ENCODE measurements at regions not wholly inside any gene's neighbourhood (a gene's known extent, or its start where the extent isn't known, plus 50 kb on each side); places are given as distances from the start of the nearest gene placed in this dataset.

- Histone ChIP-seq H3K4me3 (ENCODE audit: low read depth, low read length) (no peak overlapping the region), H3K9me3 (no peaks in the 10 kb centered on the region), H3K4me1 (no peaks in the 10 kb centered on the region), H3K27me3 (replicated peaks; ENCODE audit: control insufficient read depth, insufficient read depth, low read length) (no peaks in the 10 kb centered on the region), H3K36me3 (ENCODE audit: control insufficient read depth, insufficient read depth, low read length) (no peaks in the 10 kb centered on the region)
- TF ChIP-seq, protein P1, sequence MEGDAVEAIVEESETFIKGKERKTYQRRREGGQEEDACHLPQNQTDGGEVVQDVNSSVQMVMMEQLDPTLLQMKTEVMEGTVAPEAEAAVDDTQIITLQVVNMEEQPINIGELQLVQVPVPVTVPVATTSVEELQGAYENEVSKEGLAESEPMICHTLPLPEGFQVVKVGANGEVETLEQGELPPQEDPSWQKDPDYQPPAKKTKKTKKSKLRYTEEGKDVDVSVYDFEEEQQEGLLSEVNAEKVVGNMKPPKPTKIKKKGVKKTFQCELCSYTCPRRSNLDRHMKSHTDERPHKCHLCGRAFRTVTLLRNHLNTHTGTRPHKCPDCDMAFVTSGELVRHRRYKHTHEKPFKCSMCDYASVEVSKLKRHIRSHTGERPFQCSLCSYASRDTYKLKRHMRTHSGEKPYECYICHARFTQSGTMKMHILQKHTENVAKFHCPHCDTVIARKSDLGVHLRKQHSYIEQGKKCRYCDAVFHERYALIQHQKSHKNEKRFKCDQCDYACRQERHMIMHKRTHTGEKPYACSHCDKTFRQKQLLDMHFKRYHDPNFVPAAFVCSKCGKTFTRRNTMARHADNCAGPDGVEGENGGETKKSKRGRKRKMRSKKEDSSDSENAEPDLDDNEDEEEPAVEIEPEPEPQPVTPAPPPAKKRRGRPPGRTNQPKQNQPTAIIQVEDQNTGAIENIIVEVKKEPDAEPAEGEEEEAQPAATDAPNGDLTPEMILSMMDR (IDR thresholded peaks at IDR 0.05; ENCODE audit: insufficient read depth in 1 of 2, low read depth in 1 of 2, low read length in 1 of 2, severe bottlenecking in 1 of 2, unreplicated experiment in 1 of 2), result no peak
- H3K27ac Mint-ChIP-seq (ENCODE audit: unreplicated experiment), result no peak overlapping the region
- BruUV-seq (replicated peaks), result no TSS peak
- H3K4me3 Mint-ChIP-seq (ENCODE audit: unreplicated experiment), result no peak overlapping the region
- ChIA-PET CTCF (no interaction called here), POLR2A (no interaction called here)
- H3K9me3 Mint-ChIP-seq (ENCODE audit: unreplicated experiment), result no peaks in the 10 kb centered on the region
- DNase-seq, result no peak
- H3K4me1 Mint-ChIP-seq (ENCODE audit: low read depth, unreplicated experiment), result no peaks in the 10 kb centered on the region
- H3K27me3 Mint-ChIP-seq (ENCODE audit: insufficient read depth, unreplicated experiment), result no peaks in the 10 kb centered on the region
- no peaks in the 10 kb centered on the region for H3K36me3 Mint-ChIP-seq (ENCODE audit: insufficient read depth, unreplicated experiment)
- intact Hi-C loops (cut with micrococcal nuclease; ENCODE audit: unreplicated experiment), result no loop called here
Observed at GRCh38 chr9:24436761-24437160, 108.9 kb downstream of the IZUMO3 start.

DNA sequence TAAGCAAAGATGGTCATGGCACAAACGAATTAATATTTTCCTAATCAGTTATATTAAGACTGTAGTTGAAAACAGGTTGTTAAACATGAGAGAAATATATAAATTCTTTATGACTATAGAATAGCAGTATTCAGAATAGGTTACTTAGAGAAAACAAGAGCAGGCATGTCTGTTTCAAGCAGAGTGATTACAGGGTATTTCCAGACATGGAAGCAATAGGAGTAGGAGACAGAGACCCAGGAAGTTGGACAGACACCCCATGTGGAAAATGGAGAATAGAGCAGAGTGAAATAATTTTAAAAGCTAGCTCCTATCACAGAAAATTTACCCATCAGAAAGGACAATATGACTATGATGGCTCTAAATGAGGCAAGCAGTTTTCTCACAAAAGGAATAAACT, 111.5 kb downstream of the IZUMO3 start:
- Mint-ChIP-seq H3K27ac (ENCODE audit: unreplicated experiment) (no peak overlapping the region), H3K27me3 (ENCODE audit: insufficient read depth, unreplicated experiment) (no peaks in the 10 kb centered on the region), H3K36me3 (ENCODE audit: insufficient read depth, unreplicated experiment) (no peaks in the 10 kb centered on the region), H3K9me3 (ENCODE audit: unreplicated experiment) (no peaks in the 10 kb centered on the region), H3K4me1 (ENCODE audit: low read depth, unreplicated experiment) (no peaks in the 10 kb centered on the region), H3K4me3 (ENCODE audit: unreplicated experiment) (no peak overlapping the region)
- ChIA-PET CTCF (no interaction called here), POLR2A (no interaction called here)
- Histone ChIP-seq H3K36me3 (ENCODE audit: control insufficient read depth, insufficient read depth, low read length) (no peaks in the 10 kb centered on the region), H3K4me3 (ENCODE audit: low read depth, low read length) (no peak overlapping the region), H3K4me1 (no peaks in the 10 kb centered on the region), H3K9me3 (no peaks in the 10 kb centered on the region), H3K27me3 (replicated peaks; ENCODE audit: control insufficient read depth, insufficient read depth, low read length) (no peaks in the 10 kb centered on the region)
- intact Hi-C loops (cut with micrococcal nuclease; ENCODE audit: unreplicated experiment), result no loop called here
- TF ChIP-seq, protein P1 (IDR thresholded peaks at IDR 0.05; ENCODE audit: insufficient read depth in 1 of 2, low read depth in 1 of 2, low read length in 1 of 2, severe bottlenecking in 1 of 2, unreplicated experiment in 1 of 2), result no peak
- BruUV-seq (replicated peaks), result no TSS peak
- no peak for DNase-seq

- Histone ChIP-seq H3K4me1 (no peaks in the 10 kb centered on the region), H3K4me3 (ENCODE audit: low read depth, low read length) (no peak overlapping the region), H3K9me3 (no peaks in the 10 kb centered on the region), H3K36me3 (ENCODE audit: control insufficient read depth, insufficient read depth, low read length) (no peaks in the 10 kb centered on the region), H3K27me3 (replicated peaks; ENCODE audit: control insufficient read depth, insufficient read depth, low read length) (no peaks in the 10 kb centered on the region)
- intact Hi-C loops (cut with micrococcal nuclease; ENCODE audit: unreplicated experiment), result no loop called here
- no TSS peak for BruUV-seq (replicated peaks)
- Mint-ChIP-seq H3K27ac (ENCODE audit: unreplicated experiment) (no peak overlapping the region), H3K36me3 (ENCODE audit: insufficient read depth, unreplicated experiment) (no peaks in the 10 kb centered on the region), H3K4me1 (ENCODE audit: low read depth, unreplicated experiment) (no peaks in the 10 kb centered on the region), H3K4me3 (ENCODE audit: unreplicated experiment) (no peak overlapping the region), H3K9me3 (ENCODE audit: unreplicated experiment) (no peaks in the 10 kb centered on the region), H3K27me3 (ENCODE audit: insufficient read depth, unreplicated experiment) (no peaks in the 10 kb centered on the region)
- ChIA-PET CTCF (no interaction called here), POLR2A (no interaction called here)
- DNase-seq, result no peak
- TF ChIP-seq, protein P1 (IDR thresholded peaks at IDR 0.05; ENCODE audit: insufficient read depth in 1 of 2, low read depth in 1 of 2, low read length in 1 of 2, severe bottlenecking in 1 of 2, unreplicated experiment in 1 of 2), result no peak
Observed at GRCh38 chr9:24416136-24416535, 129.6 kb downstream of the IZUMO3 start.

Data from Caco-2 (cell line).